Hindlimb muscle (tissue), 1 donor: ENCODE measurements at regions not wholly inside any gene's neighbourhood (a gene's known extent, or its start where the extent isn't known, plus 50 kb on each side); places are given as distances from the start of the nearest gene placed in this dataset.
A peak's percentile ranks its signal among the peaks of the same experiment; 100 is the strongest.
"Not testable (repeated sequence)": the region's sequence is repeated elsewhere in the genome, so short reads cannot be mapped to it uniquely, and the experiment has no call there.

Source experiments
- DNase-seq: peaks from one replicate; pipeline ENCODE4 v3.0.0-alpha.2; 2013

GRCh38 chr11:81000735-81001134, 1559.9 kb upstream of the TENM4 start:
- DNase-seq, result no peak

GRCh38 chr11:81000334-81000733, 1559.5 kb upstream of the TENM4 start:
- no peak for DNase-seq

- no peak for DNase-seq
These were observed 1554.7 kb upstream of the TENM4 start for GRCh38 chr11:80995523-80995922.

- DNase-seq, result no peak
These were observed 1552.7 kb upstream of the TENM4 start for GRCh38 chr11:80993536-80993935.

GRCh38 chr11:80990885-80991284, 1550.1 kb upstream of the TENM4 start:
- no peak for DNase-seq

- no peak for DNase-seq
These were observed 1546.3 kb upstream of the TENM4 start for GRCh38 chr11:80987171-80987570.

GRCh38 chr11:80986421-80987074, 1545.7 kb upstream of the TENM4 start:
- DNase-seq, result no peak

- no peak for DNase-seq
These were observed 1539.4 kb upstream of the TENM4 start for GRCh38 chr11:80980227-80980626.

- no peak for DNase-seq
These were observed 1533.0 kb upstream of the TENM4 start for GRCh38 chr11:80973786-80974185.

GRCh38 chr11:80970037-80970436, 1529.2 kb upstream of the TENM4 start:
- DNase-seq, result peak; percentile 5

- no peak for DNase-seq
These were observed 1526.8 kb upstream of the TENM4 start for GRCh38 chr11:80967649-80968048.

- DNase-seq, result no peak
These were observed 1519.7 kb upstream of the TENM4 start for GRCh38 chr11:80960381-80961029.

GRCh38 chr11:80959751-80960150, 1518.9 kb upstream of the TENM4 start:
- no peak for DNase-seq

- peak; percentile 10 for DNase-seq
These were observed 1518.2 kb upstream of the TENM4 start for GRCh38 chr11:80958987-80959386.

- DNase-seq, result peak; percentile 7
These were observed 1517.5 kb upstream of the TENM4 start for GRCh38 chr11:80958361-80958760.

GRCh38 chr11:80955588-80955987, 1514.8 kb upstream of the TENM4 start:
- no peak for DNase-seq

- no peak for DNase-seq
These were observed 1508.0 kb upstream of the TENM4 start for GRCh38 chr11:80948781-80949180.

GRCh38 chr11:80944758-80945157, 1503.9 kb upstream of the TENM4 start:
- DNase-seq, result no peak

GRCh38 chr11:80943226-80943625, 1502.4 kb upstream of the TENM4 start:
- no peak for DNase-seq

- no peak for DNase-seq
These were observed 1497.0 kb upstream of the TENM4 start for GRCh38 chr11:80937842-80938241.

- no peak for DNase-seq
These were observed 1489.2 kb upstream of the TENM4 start for GRCh38 chr11:80930038-80930437.

- DNase-seq, result no peak
These were observed 1488.4 kb upstream of the TENM4 start for GRCh38 chr11:80929031-80929805.

- DNase-seq, result no peak
These were observed 1484.5 kb upstream of the TENM4 start for GRCh38 chr11:80925321-80925720.

- not testable (repeated sequence) for DNase-seq
These were observed 1480.5 kb upstream of the TENM4 start for GRCh38 chr11:80921310-80921709.
